Suprapubic skin (tissue), 4 donors: ENCODE measurements at regions not wholly inside any gene's neighbourhood (a gene's known extent, or its start where the extent isn't known, plus 50 kb on each side); places are given as distances from the start of the nearest gene placed in this dataset.
A peak's percentile ranks its signal among the peaks of the same experiment; 100 is the strongest.

Experiments
- DNase-seq, 2 donors: peaks; one replicate each; pipeline ENCODE4 v3.0.0-alpha.2; 2019; ENCODE audit warnings: low spot score in 2 of 2
- H3K27ac ChIP-seq: fragments of 200-600 bp; sonication (generic); one replicate; pipeline ENCODE4 v1.5.1; 2019
- H3K27me3 ChIP-seq: fragments of 200-600 bp; sonication (generic); one replicate; pipeline ENCODE4 v1.5.1; 2019
- H3K36me3 ChIP-seq: fragments of 200-600 bp; sonication (generic); one replicate; pipeline ENCODE4 v1.5.1; 2019
- H3K4me1 ChIP-seq: fragments of 200-600 bp; sonication (generic); one replicate; pipeline ENCODE4 v1.5.1; 2019
- H3K4me3 ChIP-seq: fragments of 200-600 bp; sonication (generic); one replicate; pipeline ENCODE4 v1.5.1; 2019; ENCODE audit warnings: mild to moderate bottlenecking
- H3K9me3 ChIP-seq: fragments of 200-600 bp; sonication (generic); one replicate; pipeline ENCODE4 v1.5.1; 2019
- CTCF ChIP-seq, 2 donors: fragments of 200-600 bp in 1 of 2; fragments of 450-650 bp in 1 of 2; sonication (generic) in 1 of 2; IDR thresholded peaks; one replicate each; pipeline ENCODE4 v1.5.1; 2016 to 2019; ENCODE audit warnings: antibody characterized with exemption in 2 of 2, mild to moderate bottlenecking in 1 of 2, moderate library complexity in 1 of 2
- EP300 ChIP-seq: sonication (generic); formaldehyde crosslinking; IDR thresholded peaks from one replicate; pipeline ENCODE4 v1.6.1; 2017; ENCODE audit warnings: antibody characterized with exemption
- POLR2A ChIP-seq, 2 donors: fragments of 450-650 bp; IDR thresholded peaks; one replicate each; pipeline ENCODE4 v1.6.1; 2017; ENCODE audit warnings: antibody characterized with exemption in 2 of 2, mild to moderate bottlenecking in 2 of 2, moderate library complexity in 2 of 2
- POLR2AphosphoS5 ChIP-seq, 3 donors: sonication (generic); formaldehyde crosslinking; IDR thresholded peaks; one replicate each; pipeline ENCODE4 v1.6.1; 2017; ENCODE audit warnings: antibody characterized with exemption in 3 of 3
- WGBS: methylation state at CpG from one replicate; pipeline ENCODE4 v1.1.5; 2018; 5-methylcytosine and 5-hydroxymethylcytosine counted together

- H3K27ac ChIP-seq: no peak overlapping the region
Measured at GRCh38 chr7:142376356-142376997, 118.6 kb upstream of the PRSS58 start.

GRCh38 chr7:142375710-142376313, 118.0 kb upstream of the PRSS58 start:
- H3K4me3 ChIP-seq: no peak overlapping the region
- no peaks in the 10 kb centered on the region for H3K36me3 ChIP-seq
- TF ChIP-seq CTCF (IDR thresholded peaks at IDR 0.05) (peak in 1 of 2 donors; percentile 16), POLR2A (IDR thresholded peaks at IDR 0.05) (no peak)
- no peak overlapping the region for H3K27ac ChIP-seq
- 28% methylated on average over 4 of the region's 4 CpGs for WGBS
- DNase-seq: no peak
- H3K9me3 ChIP-seq: no peaks in the 10 kb centered on the region
- H3K4me1 ChIP-seq: peaks cover 15% of the 10 kb centered on the region
- H3K27me3 ChIP-seq: no peaks in the 10 kb centered on the region

More at GRCh38 chr7:142376356-142376997, 118.6 kb upstream of the PRSS58 start:
- TF ChIP-seq POLR2AphosphoS5 (IDR thresholded peaks at IDR 0.05) (no peak), POLR2A (IDR thresholded peaks at IDR 0.05) (no peak), CTCF (IDR thresholded peaks at IDR 0.05) (no peak), EP300 (no peak)
- Histone ChIP-seq H3K4me1 (peaks cover 15% of the 10 kb centered on the region), H3K9me3 (no peaks in the 10 kb centered on the region), H3K27me3 (no peaks in the 10 kb centered on the region), H3K36me3 (no peaks in the 10 kb centered on the region), H3K4me3 (no peak overlapping the region)
- 66% methylated on average over 6 of the region's 6 CpGs for WGBS
- DNase-seq: no peak

- peaks cover 15% of the 10 kb centered on the region for H3K4me1 ChIP-seq
- no peaks in the 10 kb centered on the region for H3K36me3 ChIP-seq
- H3K4me3 ChIP-seq: no peak overlapping the region
- no peaks in the 10 kb centered on the region for H3K9me3 ChIP-seq
- DNase-seq: no peak
- TF ChIP-seq CTCF (IDR thresholded peaks at IDR 0.05): no peak
- H3K27ac ChIP-seq: peak overlapping the region; percentile 2
- no peaks in the 10 kb centered on the region for H3K27me3 ChIP-seq
- WGBS: 58% methylated on average over 3 of the region's 3 CpGs
Measured at GRCh38 chr7:142372727-142373126, 114.9 kb upstream of the PRSS58 start.

- H3K36me3 ChIP-seq: no peaks in the 10 kb centered on the region
- no peak for DNase-seq
- TF ChIP-seq POLR2AphosphoS5 (IDR thresholded peaks at IDR 0.05): no peak
- TF ChIP-seq POLR2A (IDR thresholded peaks at IDR 0.05): no peak
- TF ChIP-seq EP300: no peak
- no peak for TF ChIP-seq CTCF (IDR thresholded peaks at IDR 0.05)
- WGBS: 82% methylated on average over 4 of the region's 4 CpGs
- H3K9me3 ChIP-seq: no peaks in the 10 kb centered on the region
- peak overlapping the region; percentile 14 for H3K27ac ChIP-seq
- no peak overlapping the region for H3K4me3 ChIP-seq
- peaks cover 15% of the 10 kb centered on the region for H3K4me1 ChIP-seq
- H3K27me3 ChIP-seq: no peaks in the 10 kb centered on the region
Measured at GRCh38 chr7:142371586-142372377, 113.9 kb upstream of the PRSS58 start.

- DNase-seq: no peak
- H3K4me1 ChIP-seq: no peaks in the 10 kb centered on the region
- no peaks in the 10 kb centered on the region for H3K9me3 ChIP-seq
- no peaks in the 10 kb centered on the region for H3K27me3 ChIP-seq
- H3K36me3 ChIP-seq: no peaks in the 10 kb centered on the region
- 67% methylated on average over 2 of the region's 2 CpGs for WGBS
- TF ChIP-seq CTCF (IDR thresholded peaks at IDR 0.05): no peak
- TF ChIP-seq POLR2A (IDR thresholded peaks at IDR 0.05): no peak
- TF ChIP-seq EP300: no peak
- TF ChIP-seq POLR2AphosphoS5 (IDR thresholded peaks at IDR 0.05): no peak
- H3K27ac ChIP-seq: no peak overlapping the region
- no peak overlapping the region for H3K4me3 ChIP-seq
Measured at GRCh38 chr7:142365410-142365842, 107.6 kb upstream of the PRSS58 start.
